ENCODE measurements at regions not wholly inside any gene's neighbourhood (a gene's known extent, or its start where the extent isn't known, plus 50 kb on each side); places are given as distances from the start of the nearest gene placed in this dataset.

GRCh38 chr3:27865731-27866130 is 143.6 kb upstream of the EOMES start:
- no peak for ATAC-seq

- ATAC-seq = no peak
Measured at GRCh38 chr3:27869152-27869551, 147.0 kb upstream of the EOMES start.

GRCh38 chr3:27877061-27878013 is 155.2 kb upstream of the EOMES start:
- ATAC-seq = no peak

- ATAC-seq = no peak
Measured at GRCh38 chr3:27878014-27878383, 155.9 kb upstream of the EOMES start.

- ATAC-seq = no peak
Measured at GRCh38 chr3:27880969-27881892, 159.1 kb upstream of the EOMES start.

GRCh38 chr3:27883266-27883665 is 161.1 kb upstream of the EOMES start:
- ATAC-seq = no peak

GRCh38 chr3:27885641-27886040 is 163.5 kb upstream of the EOMES start:
- ATAC-seq = no peak

- no peak for ATAC-seq
Measured at GRCh38 chr3:27888562-27888961, 166.4 kb upstream of the EOMES start.

GRCh38 chr3:27889745-27890144 is 167.6 kb upstream of the EOMES start:
- no peak for ATAC-seq

- no peak for ATAC-seq
Measured at GRCh38 chr3:27900316-27900715, 178.2 kb upstream of the EOMES start.

GRCh38 chr3:27903446-27903845 is 181.3 kb upstream of the EOMES start:
- ATAC-seq = no peak

GRCh38 chr3:27905625-27906024 is 183.5 kb upstream of the EOMES start:
- no peak for ATAC-seq

GRCh38 chr3:27907148-27907547 is 185.0 kb upstream of the EOMES start:
- ATAC-seq = no peak

- ATAC-seq = no peak
Measured at GRCh38 chr3:27907929-27908328, 185.8 kb upstream of the EOMES start.

- ATAC-seq = no peak
Measured at GRCh38 chr3:27910456-27910855, 188.3 kb upstream of the EOMES start.

- no peak for ATAC-seq
Measured at GRCh38 chr3:27914199-27914598, 192.1 kb upstream of the EOMES start.

- no peak for ATAC-seq
Measured at GRCh38 chr3:27923349-27924068, 201.4 kb upstream of the EOMES start.

- no peak for ATAC-seq
Measured at GRCh38 chr3:27927882-27928281, 205.8 kb upstream of the EOMES start.

- ATAC-seq = no peak
Measured at GRCh38 chr3:27930052-27930602, 208.0 kb upstream of the EOMES start.

- ATAC-seq = no peak
Measured at GRCh38 chr3:27935492-27935891, 213.4 kb upstream of the EOMES start.

- no peak for ATAC-seq
Measured at GRCh38 chr3:27939521-27939920, 217.4 kb upstream of the EOMES start.

- no peak for ATAC-seq
Measured at GRCh38 chr3:27939940-27940339, 217.8 kb upstream of the EOMES start.

GRCh38 chr3:27943106-27943505 is 221.0 kb upstream of the EOMES start:
- ATAC-seq = no peak
